ENCODE measurements at regions not wholly inside any gene's neighbourhood (a gene's known extent, or its start where the extent isn't known, plus 50 kb on each side); places are given as distances from the start of the nearest gene placed in this dataset.

DNA sequence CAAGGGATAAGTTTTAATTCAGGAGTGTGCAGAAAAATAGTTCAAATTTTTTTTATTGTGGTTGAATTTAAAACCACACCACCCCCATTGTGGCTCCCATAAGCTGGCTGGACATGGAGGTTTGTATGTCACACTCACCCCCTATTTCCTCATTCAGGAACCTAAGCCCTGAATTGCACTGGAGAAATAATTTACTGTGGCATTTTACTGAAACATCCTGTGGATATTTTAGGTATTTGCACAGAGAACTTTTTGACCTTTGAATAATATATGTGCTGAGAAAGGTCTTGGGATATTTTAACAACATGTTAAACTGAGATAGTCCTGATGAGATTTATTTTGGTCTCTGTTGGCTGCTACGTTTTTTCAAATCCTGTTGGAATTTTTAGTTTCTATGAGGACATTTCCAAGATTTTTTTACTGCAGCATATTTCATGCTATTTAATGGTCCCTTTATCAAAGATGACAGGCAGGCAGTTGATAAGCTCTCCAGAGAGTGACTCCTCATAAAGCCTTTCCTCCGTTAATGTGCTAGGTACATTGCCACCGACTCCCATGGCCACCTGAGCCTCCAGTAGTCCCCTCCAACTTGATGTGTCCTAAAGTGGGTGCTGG lies 51.2 kb upstream of the PALM2AKAP2 start:
- no peak for TF ChIP-seq RAD21 (IDR thresholded peaks at IDR 0.05; ENCODE audit: low read depth)
- TF ChIP-seq, protein P1, sequence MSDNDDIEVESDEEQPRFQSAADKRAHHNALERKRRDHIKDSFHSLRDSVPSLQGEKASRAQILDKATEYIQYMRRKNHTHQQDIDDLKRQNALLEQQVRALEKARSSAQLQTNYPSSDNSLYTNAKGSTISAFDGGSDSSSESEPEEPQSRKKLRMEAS (IDR thresholded peaks at IDR 0.05), result no peak
